PC-9 (cell line): ENCODE measurements at regions not wholly inside any gene's neighbourhood (a gene's known extent, or its start where the extent isn't known, plus 50 kb on each side); places are given as distances from the start of the nearest gene placed in this dataset.

Experiments used
- BruUV-seq: library from RNA; stranded (reverse); fragments of 400-500 nt; replicated peaks from 2 replicates; lab custom pipeline; 2021; lab: Mats Ljungman, UMichigan
- CTCF ChIA-PET: fragments of 300-600 bp; sonication (Branson Sonifier 250); formaldehyde crosslinking; loops from one replicate; lab custom pipeline; 2022; ENCODE audit warnings: antibody characterized with exemption; lab: Charles Lee
- POLR2A ChIA-PET: fragments of 300-600 bp; sonication (Branson Sonifier 250); formaldehyde crosslinking; loops from one replicate; lab custom pipeline; 2022; ENCODE audit warnings: antibody characterized with exemption; ENCODE audit not compliant: unreplicated experiment; lab: Charles Lee
- DNase-seq, 2 experiments: peaks; one replicate each; pipeline versions ENCODE4 v3.0.0 to v3.0.0-alpha.2; 2015 to 2022; ENCODE audit warnings: mixed read lengths in 1 of 2
- H2AFZ ChIP-seq: fragments of 200-600 bp; sonication (generic); 2 replicates; pipeline ENCODE4 v1.8.1; 2017; ENCODE audit warnings: antibody characterized with exemption
- H3F3A ChIP-seq: fragments of 200-600 bp; sonication (generic); 2 replicates; pipeline ENCODE4 v1.8.1; 2017; ENCODE audit warnings: antibody characterized with exemption, mild to moderate bottlenecking, low read depth; ENCODE audit not compliant: insufficient read depth
- H3K27ac ChIP-seq: fragments of 200-600 bp; sonication (generic); 2 replicates; pipeline ENCODE4 v1.6.1; 2016; ENCODE audit warnings: mixed run types
- H3K27me3 ChIP-seq: fragments of 200-600 bp; sonication (generic); 2 replicates; pipeline ENCODE4 v1.6.1; 2016; ENCODE audit warnings: low read depth, mixed run types; ENCODE audit not compliant: insufficient read depth
- H3K36me3 ChIP-seq: fragments of 200-600 bp; sonication (generic); 2 replicates; pipeline ENCODE4 v1.6.1; 2016; ENCODE audit warnings: low read depth, mixed run types
- H3K4me1 ChIP-seq: fragments of 200-600 bp; sonication (generic); replicated peaks from 2 replicates; pipeline ENCODE4 v1.6.1; 2016; ENCODE audit warnings: mixed run types; ENCODE audit not compliant: insufficient read depth
- H3K4me2 ChIP-seq: fragments of 200-600 bp; sonication (generic); 2 replicates; pipeline ENCODE4 v1.6.1; 2017; ENCODE audit warnings: mixed run types
- H3K4me3 ChIP-seq: fragments of 200-600 bp; sonication (generic); 2 replicates; pipeline ENCODE4 v1.6.1; 2016; ENCODE audit warnings: mixed run types
- H3K79me2 ChIP-seq: fragments of 200-600 bp; sonication (generic); 2 replicates; pipeline ENCODE4 v1.6.1; 2017; ENCODE audit warnings: low read depth, mixed run types
- H3K9me2 ChIP-seq: fragments of 200-600 bp; sonication (generic); 2 replicates; pipeline ENCODE4 v1.8.1; 2017; ENCODE audit warnings: mild to moderate bottlenecking; ENCODE audit not compliant: insufficient read depth
- H3K9me3 ChIP-seq: fragments of 200-600 bp; sonication (generic); 2 replicates; pipeline ENCODE4 v1.8.1; 2016; ENCODE audit warnings: low read depth; ENCODE audit not compliant: insufficient read depth
- H4K20me1 ChIP-seq: fragments of 200-600 bp; sonication (generic); 2 replicates; pipeline ENCODE4 v1.8.1; 2017; ENCODE audit not compliant: insufficient read depth
- CTCF ChIP-seq: fragments of 200-600 bp; sonication (generic); conservative IDR thresholded peaks from 2 replicates; pipeline ENCODE4 v1.6.1; 2017; ENCODE audit warnings: mixed run types, antibody characterized with exemption, mild to moderate bottlenecking, moderate library complexity
- EZH2 ChIP-seq: fragments of 200-600 bp; sonication (generic); IDR thresholded peaks from 2 replicates; pipeline ENCODE4 v1.8.0; 2017; ENCODE audit warnings: antibody characterized with exemption, low read depth
- intact Hi-C: fragments of 100-400 bp; cut with micrococcal nuclease; formaldehyde crosslinking; loops from one replicate; pipeline ENCODE4 v1.10.0; 2022; ENCODE audit not compliant: unreplicated experiment

DNA sequence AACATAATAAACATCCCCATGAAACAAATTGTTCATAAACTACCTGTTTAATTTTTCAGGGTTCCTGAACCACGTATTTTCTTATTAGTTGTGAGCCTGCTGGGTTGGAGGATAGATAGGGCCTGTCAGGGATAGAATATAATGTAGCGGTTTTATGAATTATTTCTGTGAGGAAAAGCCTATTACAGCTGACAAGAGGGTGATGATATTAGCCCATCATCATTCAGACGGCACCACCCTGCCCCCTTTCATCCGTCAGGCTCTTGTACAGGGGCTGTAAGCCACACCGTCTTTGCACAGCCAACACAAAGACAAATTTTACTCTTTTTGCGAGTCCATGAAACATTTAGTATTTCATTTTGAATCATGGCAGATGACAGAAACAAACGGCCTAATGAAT, 335.3 kb upstream of the TMCO5A start:
- intact Hi-C loops = no loop called here
- no peaks in the 10 kb centered on the region for H3K27me3 ChIP-seq
- no peak for DNase-seq
- no peaks in the 10 kb centered on the region for H4K20me1 ChIP-seq
- H3F3A ChIP-seq = no peaks in the 10 kb centered on the region
- H3K27ac ChIP-seq = no peak overlapping the region
- BruUV-seq = no TSS peak
- H3K4me2 ChIP-seq = no peak overlapping the region
- H3K4me1 ChIP-seq = no peaks in the 10 kb centered on the region
- no peaks in the 10 kb centered on the region for H3K9me3 ChIP-seq
- ChIA-PET POLR2A (interaction anchor here (0.7 kb wide), 1 partner anchor 31 kb away, joined by 6 read pairs; no protein-coding TSS in a partner anchor), CTCF (no interaction called here)
- no peaks in the 10 kb centered on the region for H3K79me2 ChIP-seq
- H3K9me2 ChIP-seq = no peaks in the 10 kb centered on the region
- TF ChIP-seq EZH2 (no peak), CTCF (no peak)
- H2AFZ ChIP-seq = no peak overlapping the region
- no peaks in the 10 kb centered on the region for H3K36me3 ChIP-seq
- H3K4me3 ChIP-seq = no peak overlapping the region

- TF ChIP-seq CTCF (no peak), EZH2 (no peak)
- no peaks in the 10 kb centered on the region for H3K4me1 ChIP-seq
- H3K36me3 ChIP-seq = no peaks in the 10 kb centered on the region
- intact Hi-C loops = no loop called here
- H3K4me3 ChIP-seq = no peak overlapping the region
- DNase-seq = no peak
- no peaks in the 10 kb centered on the region for H3F3A ChIP-seq
- no peaks in the 10 kb centered on the region for H3K79me2 ChIP-seq
- H4K20me1 ChIP-seq = no peaks in the 10 kb centered on the region
- H3K9me3 ChIP-seq = no peaks in the 10 kb centered on the region
- no peak overlapping the region for H2AFZ ChIP-seq
- ChIA-PET CTCF (no interaction called here), POLR2A (no interaction called here)
- no peaks in the 10 kb centered on the region for H3K9me2 ChIP-seq
- BruUV-seq = no TSS peak
- H3K27ac ChIP-seq = no peak overlapping the region
- H3K4me2 ChIP-seq = no peak overlapping the region
- no peaks in the 10 kb centered on the region for H3K27me3 ChIP-seq
Observed at GRCh38 chr15:37616215-37616614, 318.2 kb upstream of the TMCO5A start.

DNA sequence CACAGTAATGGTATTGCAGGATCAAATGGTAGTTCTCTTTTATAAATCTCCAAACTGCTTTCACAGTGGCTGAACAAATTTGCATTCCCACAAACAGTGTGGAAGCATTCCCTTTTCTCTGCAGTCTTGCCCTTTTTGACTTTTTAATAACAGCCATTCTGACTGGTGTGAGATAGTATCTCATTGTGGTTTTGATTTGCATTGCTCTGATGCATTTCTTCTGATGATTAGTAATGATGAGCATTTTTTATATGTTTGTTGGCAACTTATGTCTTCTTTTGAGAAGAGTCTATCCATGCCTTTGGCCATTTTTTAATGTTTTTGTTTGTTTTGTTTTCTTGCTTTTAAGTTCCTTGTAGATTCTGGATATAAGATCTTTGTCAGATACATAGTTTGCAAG, 316.1 kb upstream of the TMCO5A start:
- Histone ChIP-seq H3K9me3 (no peaks in the 10 kb centered on the region), H3K79me2 (no peaks in the 10 kb centered on the region), H3F3A (no peaks in the 10 kb centered on the region), H3K27me3 (no peaks in the 10 kb centered on the region), H3K36me3 (no peaks in the 10 kb centered on the region), H3K4me2 (no peak overlapping the region), H3K9me2 (no peaks in the 10 kb centered on the region), H2AFZ (no peak overlapping the region), H4K20me1 (no peaks in the 10 kb centered on the region), H3K27ac (no peak overlapping the region), H3K4me3 (no peak overlapping the region), H3K4me1 (no peaks in the 10 kb centered on the region)
- DNase-seq = no peak
- ChIA-PET CTCF (no interaction called here), POLR2A (no interaction called here)
- intact Hi-C loops = no loop called here
- BruUV-seq = no TSS peak
- TF ChIP-seq CTCF = no peak
- TF ChIP-seq EZH2 = no peak
